GM18867 (cell line): ENCODE measurements at regions not wholly inside any gene's neighbourhood (a gene's known extent, or its start where the extent isn't known, plus 50 kb on each side); places are given as distances from the start of the nearest gene placed in this dataset.
"Not testable (repeated sequence)": the region's sequence is repeated elsewhere in the genome, so short reads cannot be mapped to it uniquely, and the experiment has no call there.

Experiments
- ATAC-seq: cut with Tn5 transposase; IDR thresholded peaks from one replicate; pipeline ENCODE4 v1.9.1; 2021; ENCODE audit warnings: mild to moderate bottlenecking, moderate library complexity; ENCODE audit not compliant: unreplicated experiment

DNA sequence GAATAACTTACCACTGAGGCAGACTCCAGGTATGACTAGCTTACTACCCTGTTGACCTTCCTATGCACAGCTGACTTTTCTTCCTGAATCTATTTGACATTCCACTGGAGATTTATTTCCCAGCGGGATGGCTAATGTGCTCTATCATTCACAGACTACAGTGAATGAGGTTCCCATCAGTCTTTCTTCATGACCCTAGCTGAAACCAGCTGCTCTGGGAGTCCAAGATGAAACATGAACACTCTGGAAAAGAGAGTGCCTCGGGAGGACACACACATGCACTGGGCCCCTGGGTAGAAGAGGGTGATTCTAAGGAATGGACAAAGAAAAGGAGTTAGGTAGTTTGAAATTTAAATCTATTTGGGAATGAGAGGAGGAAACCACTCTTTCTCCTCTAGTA, 82.6 kb upstream of the DST start:
- ATAC-seq = no peak

DNA sequence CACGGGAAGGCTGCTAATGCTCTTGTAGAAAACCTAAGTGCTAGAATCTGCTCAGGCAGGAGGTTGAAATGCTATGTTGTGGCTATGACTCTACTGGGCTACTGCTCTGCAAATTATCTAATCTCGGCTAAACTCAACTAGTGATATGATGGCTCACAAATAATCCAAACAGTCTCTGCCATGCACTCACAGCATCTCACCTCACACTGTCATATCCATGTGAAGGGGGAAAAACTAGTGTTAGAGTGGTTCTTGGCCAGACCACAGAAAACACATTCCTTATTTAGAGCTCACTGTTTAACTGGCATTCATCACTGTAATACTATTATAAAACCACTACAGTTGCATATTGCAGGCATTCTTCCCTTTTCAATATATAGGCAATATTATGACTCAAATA, 81.8 kb upstream of the DST start:
- no peak for ATAC-seq

DNA sequence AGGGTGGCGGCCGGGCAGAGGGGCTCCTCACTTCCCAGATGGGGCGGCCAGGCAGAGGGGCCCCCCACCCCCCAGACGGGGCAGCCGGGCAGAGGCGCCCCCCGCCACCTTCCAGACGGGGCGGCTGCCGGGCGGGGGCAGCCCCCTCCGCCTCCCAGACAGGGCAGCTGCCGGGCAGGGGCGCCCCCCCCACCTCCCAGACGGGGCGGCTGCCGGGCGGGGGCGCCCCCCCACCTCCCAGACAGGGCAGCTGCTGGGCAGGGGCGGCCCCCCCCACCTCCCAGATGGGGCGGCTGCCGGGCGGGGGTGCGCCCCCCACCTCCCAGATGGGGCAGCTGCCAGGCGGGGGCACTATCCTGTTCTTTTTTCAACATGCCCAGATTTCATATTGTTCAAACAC, 78.2 kb upstream of the DST start:
- ATAC-seq = no peak

DNA sequence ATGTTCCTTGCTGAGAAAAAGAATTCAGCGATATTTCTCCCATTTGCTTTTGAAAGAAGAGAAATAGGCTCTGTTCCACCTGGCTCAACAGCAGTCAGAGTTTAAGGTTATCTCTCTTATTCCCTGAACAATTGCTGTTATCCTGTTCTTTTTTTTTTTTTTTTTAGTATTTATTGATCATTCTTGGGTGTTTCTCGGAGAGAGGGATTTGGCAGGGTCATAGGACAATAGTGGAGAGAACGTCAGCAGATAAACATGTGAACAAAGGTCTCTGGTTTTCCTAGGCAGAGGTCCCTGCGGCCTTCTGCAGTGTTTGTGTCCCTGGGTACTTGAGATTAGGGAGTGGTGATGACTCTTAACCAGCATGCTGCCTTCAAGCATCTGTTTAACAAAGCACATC, 77.5 kb upstream of the DST start:
- ATAC-seq = not testable (repeated sequence)

DNA sequence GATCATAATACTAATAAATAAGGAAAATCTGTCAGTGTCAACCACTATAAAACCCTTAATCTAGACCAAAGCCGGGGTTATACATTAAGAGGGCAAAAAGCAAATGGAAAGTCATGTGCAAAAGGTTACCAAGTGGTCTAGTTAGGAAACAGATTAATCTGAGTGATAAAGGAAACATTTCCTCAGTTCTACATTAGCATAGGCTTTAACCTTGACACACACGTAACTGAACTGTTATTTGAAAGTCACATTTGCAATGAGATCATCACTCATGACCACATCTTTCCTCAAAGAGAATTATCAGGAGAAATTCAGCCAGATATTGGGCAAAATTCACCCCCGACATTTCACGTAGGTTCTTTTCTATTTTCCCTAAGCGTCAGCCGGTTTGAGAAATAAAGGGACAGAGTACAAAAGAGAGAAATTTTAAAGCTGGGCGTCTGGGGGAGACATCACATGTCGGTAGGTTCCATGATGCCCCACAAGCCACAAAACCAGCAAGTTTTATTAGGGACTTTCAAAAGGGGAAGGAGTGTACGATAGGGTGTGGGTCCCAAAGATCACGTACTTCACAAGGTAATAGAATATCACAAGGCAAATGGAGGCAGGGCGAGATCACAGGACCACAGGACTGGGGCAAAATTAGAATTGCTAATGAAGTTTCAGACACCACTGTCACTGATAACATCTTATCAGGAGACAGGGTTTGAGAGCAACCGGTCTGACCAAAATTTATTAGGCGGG, 76.8 kb upstream of the DST start:
- ATAC-seq = not testable (repeated sequence)

DNA sequence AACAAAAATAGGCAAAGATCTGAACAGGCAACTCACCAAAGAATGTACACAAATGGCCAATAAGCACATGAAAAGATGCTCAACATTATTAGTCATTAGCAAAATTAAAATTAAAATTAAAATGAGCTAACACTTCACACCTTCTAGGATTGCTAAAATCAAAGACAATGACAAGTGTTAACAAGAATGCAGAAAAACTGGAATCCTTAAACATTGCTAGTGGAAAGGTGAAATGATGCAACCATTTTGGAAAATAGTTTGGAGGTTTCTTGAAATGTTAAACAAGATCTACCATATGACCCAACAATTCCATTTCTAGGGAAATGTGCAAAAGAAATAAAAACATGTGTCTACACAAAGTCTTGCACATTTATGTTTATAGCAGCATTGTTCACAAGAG, 75.5 kb upstream of the DST start:
- ATAC-seq = no peak

DNA sequence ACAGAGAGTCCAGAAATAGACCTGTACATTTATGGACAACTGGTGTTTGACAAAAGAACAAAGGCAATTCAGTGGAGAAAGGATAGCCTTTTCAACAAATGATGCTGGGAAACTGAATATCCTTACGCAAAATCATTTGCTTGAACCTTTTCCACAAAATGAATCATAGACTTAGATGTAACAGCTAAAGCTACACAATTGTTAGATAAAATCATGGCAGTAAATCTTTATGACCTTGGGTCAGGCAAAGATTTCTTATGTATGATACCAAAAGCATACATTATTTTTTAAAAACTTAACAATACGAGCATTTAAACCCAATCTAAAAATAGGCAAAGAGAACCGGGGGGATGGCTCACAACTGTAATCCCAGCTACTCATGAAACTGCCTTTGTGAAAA, 73.5 kb upstream of the DST start:
- no peak for ATAC-seq

DNA sequence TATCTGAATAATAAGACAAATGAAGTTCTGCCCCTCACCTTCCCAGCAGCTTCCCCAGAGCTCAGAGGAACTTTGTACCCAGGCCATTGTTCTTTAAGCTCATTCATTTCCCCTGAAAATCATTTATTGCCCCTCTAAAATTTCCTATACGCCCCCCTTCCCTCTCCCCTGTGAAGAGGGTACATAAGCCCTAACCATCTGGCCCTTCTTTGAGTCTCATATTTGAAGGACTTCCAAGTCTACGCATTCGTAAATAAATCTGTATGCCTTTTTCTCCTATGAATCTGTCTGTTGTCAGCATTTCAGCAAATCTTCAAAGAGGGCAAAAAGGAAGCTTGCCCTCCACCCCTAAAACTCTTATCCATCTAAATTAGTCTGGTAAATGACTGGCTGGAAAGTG, 73.1 kb upstream of the DST start:
- ATAC-seq = no peak

DNA sequence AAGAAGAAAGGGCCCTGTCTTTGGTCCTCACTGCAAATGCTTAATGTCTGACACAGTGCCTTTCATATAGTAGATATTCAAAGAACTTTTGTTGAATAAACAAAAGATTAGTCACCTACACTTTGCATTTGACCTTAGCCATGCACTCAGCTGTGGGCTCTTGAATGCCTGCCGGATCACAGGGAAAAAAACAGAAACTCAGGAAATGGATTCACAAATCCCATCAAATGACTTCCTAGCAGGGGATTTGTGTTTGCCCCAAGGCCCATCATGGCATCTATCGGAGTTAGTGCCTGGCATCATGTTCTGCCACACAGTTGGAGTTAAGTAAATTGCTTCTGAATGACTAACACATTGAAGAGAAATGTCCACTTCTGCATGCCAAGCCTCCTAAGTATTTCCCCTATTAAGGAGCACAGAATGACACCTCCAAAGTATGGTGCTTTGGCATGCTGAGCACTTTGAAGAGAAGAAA, 72.3 kb upstream of the DST start:
- no peak for ATAC-seq

DNA sequence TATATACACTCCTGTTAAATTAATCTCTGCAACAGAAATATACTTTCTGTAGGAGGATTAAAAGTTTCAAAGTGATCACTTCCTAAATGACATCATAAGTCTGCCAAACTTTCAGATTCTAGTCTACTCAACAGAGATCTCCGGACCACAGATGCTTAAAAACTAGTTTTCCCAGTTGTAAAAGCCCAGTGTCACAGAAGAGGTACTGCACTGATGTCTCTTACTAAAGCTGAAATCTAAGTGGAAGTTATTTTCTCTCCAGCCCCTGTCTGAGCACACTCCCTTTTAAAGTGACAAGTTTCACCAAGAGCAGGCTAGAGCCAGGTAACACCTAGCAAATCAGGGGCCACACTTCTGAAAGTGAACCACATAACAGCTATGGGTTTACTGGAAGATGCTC, 71.6 kb upstream of the DST start:
- peak; percentile 70 for ATAC-seq

DNA sequence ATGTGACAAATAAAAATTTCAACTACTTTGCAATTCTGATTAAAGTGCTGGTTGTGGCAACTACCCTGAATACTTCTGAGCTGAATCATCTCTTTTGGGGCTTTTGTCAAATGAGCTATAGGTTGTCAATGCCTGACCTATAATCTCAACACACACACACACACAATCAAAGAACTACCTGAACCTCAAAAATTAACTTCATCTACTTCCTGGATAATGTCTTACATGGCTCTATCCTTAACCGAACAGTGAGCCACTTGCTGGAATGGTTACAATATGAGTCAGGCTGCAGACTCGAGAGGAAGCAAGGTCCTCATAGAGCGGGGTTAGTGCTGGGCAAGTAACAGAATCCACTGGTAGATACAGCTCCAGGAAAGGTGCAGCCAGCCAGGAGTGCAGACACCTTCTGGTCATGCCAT, 70.6 kb upstream of the DST start:
- no peak for ATAC-seq

DNA sequence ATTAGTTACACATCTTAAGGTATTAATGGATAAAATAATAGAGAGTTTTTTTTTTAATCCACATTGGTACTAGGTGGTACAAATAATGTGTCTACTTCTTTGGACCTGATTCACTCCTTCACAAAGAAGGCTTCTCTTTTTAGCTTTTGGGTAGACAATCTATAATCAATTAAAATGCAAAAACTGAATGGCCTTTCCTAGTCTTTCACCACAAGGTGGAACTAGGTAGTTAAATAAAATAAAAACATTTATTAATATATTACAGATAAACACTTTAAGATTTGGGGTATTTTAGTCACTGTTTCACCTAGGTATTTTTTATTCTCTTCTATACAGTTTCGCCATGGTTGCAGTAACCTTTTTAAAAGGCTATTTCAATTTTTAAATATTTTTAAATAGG, 68.3 kb upstream of the DST start:
- no peak for ATAC-seq

DNA sequence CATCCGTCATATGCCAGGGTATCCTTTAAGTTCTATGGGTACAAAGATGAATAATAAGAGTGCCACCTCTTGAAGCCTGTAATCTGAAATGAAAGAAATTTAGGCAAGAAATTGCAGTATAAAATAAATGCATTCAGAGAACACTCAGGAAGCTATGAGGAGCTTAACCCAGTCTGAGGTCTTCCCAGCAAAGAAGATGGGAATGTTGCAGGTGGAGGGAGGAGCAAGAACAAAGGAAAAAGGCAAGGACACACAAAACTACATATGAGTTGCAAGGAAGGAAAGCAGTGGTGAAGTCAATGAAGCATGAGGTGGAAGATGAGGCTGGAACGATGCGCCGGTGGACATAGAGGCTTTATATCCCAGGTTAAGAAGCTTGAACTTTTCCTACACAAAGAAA, 67.0 kb upstream of the DST start:
- no peak for ATAC-seq

DNA sequence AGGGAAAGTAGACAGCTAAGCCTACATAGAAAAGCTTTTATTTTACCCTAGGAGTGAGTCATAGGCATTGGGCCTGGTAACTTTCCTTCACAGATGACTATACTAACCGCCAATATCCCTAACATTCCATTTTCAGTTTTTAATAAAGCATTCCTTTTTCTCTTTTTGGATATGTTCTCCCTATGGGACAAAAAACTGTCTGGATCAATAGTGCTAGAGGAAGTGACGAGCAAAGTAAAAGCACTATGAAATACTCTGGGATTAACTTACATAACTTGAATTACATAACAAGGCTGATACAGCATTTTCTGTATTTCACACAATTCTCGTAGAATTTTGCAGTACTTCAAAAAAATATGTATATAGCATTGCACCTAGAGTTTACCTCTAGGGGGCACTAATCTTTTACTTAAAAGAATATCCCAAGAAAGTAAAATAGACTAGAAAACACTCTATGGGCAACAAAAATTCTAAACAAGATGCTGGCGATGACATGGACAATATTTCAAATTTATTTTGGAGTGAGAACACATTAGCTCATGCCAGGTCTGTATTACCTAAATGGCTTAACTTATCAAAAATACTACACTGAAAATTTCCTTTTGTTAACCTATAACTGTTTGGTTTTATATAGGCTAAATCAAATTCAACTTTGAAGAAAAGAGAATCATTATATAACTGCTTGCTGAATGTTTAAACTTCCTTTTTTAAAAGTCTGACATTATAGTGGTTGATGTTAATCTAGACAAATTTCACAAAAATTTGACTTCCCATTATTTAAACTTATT, 66.3 kb upstream of the DST start:
- ATAC-seq = no peak

DNA sequence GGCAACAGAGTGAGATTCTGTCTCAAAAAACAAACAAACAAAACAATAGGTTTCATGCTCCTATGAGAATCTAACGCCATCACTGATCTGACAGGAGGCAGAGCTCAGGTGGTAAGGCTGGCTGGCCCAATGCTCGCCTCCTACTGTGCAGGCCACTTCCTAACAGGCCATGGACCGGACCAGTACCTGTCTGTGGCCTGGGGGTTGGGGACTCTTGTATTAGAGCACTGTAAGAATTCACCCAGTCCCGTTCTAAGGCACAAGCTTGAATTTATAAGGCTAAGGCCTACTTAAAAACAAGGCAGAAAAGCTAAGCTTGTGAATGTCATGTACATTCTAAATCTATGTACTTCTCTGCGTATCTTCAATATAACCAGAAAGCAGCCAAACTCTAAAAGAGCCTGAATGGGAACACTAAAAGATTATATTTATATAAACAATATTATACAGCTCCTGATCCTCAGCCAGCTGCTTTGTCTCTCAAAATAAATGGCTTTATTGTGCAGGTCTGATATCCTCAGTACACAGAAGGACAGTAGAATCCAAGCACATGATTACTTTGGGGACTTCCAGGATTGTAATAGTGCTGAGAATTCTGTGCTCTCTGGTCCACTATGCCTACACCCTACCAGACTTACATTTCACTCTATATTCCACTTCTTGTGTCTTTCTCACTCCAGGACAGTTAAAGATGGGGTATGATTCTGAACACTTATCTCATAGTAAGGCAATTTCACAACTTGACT, 64.5 kb upstream of the DST start:
- no peak for ATAC-seq

DNA sequence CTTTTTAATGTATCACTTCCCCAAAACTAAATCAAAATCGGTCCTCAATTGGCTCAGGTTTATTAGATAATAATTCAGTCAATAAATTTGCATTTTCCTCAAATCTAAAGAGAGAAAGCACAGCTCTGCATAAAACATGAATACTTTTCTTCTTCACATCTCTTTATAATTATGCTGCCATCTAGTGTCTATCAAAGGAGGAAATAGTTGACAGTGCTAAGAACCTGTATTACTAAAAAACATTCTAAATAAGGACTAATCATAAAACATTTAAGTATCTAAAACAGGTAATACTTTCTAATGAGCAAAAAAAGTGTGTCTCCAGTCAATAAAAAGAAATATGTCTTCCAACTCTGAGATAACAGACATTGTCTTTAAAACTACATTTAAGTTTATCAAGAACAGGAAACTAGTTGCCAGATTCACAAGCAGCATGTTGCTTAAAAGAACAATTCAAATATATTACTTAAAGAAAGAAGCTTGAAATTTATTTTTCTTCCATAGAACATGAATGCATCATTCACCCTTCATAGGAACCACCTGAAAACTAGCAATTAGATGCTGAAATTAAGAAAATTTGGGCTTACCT, 56.5 kb upstream of the DST start:
- ATAC-seq = peak; percentile 52

DNA sequence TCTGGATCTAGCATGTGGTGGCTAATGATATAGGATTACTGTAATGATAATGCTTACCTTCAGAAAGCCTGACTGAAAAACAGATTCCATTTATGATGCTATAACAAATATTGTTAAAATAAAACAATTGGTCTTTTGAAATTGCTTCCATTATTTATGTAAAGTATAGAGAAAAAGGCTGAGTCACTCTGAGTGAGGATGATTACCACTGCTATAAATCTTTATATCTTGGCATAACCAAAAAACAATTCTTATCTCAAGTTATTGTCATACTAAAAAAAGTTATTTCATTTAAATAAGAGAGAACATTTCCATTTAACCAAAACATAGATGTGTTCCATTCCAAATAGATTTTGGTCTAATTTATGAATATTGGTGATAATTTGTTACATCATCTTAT, 53.0 kb upstream of the DST start:
- no peak for ATAC-seq

DNA sequence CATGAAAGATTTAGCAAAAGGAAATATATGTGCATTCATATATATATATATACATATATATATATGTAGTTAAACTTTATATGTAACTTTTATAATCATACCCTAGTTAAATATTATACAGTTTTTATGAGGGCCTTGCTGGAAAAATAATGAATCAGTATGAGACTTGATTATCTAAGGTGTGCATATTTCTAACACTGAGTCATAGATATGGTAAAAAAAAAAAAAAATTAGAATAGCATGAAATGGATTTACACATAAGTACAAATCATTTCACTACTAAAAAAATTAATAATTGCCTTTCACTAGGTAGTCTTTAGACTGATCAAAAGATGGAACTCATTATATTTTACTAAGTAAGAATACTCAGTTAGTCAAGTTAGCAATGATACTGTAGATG, 51.3 kb upstream of the DST start:
- no peak for ATAC-seq

DNA sequence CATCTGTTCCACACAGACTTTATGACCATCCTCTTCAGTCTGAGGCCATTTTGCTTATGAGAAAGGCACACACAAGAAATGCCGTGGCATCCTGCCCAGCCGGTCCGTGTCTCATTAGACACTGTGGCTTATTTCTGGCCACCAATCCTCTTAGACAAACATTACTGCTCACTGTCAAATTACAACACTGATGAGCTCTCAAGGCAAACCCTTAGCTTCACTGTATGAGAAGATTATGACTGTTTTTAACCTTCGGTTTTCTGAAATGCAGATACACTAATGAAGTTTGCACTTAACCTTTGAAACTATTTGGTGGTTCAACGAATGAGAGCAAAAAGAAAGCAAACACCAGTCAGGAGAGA, 50.5 kb upstream of the DST start:
- ATAC-seq = no peak

DNA sequence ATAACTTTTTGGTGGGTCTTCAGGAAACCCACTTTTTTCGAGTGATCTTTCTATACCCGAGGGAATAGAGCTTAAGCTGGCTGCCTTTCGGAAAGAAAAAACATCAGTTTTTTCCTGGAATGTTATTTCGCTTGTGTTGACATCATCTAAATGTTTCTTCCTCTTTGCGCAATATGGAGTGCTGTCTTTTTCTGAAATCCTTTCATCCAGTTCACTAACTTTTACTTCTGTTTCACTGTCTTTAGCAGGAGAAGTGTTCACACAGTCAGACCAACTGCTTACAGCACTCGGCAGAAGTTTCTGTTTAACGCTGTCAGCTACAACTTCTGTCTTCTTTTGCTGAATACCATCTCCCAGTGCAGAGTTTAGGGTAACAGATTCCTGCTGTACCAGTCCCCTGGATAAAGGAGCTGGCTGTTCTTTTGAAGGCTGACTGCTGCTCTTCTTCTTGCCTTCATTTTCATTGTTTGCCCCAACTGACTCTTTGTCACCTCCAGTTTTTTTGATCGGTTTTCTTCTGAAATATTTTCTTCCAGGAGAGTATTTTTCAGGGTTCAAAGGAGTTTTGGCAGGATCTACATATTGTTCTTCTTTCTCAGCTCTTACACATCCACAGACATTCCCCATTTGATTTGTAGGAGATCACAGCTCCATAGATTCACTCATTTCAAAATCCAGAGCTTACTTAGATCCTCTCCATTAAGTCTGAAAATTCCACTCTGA, 50.0 kb upstream of the DST start:
- ATAC-seq = no peak
